HAP-1 (cell line): ENCODE measurements at regions not wholly inside any gene's neighbourhood (a gene's known extent, or its start where the extent isn't known, plus 50 kb on each side); places are given as distances from the start of the nearest gene placed in this dataset.

Source experiments
- DNase-seq, 2 experiments: peaks; one replicate each; pipeline ENCODE4 v3.0.0-alpha.2; 2016 to 2020; ENCODE audit warnings: low spot score in 2 of 2
- H3K27me3 ChIP-seq: fragments of 250-450 bp; sonication (Bioruptor Pico); 2 replicates; pipeline ENCODE4 v1.5.1; 2020; ENCODE audit warnings: low read depth, mild to moderate bottlenecking, moderate library complexity
- H3K36me3 ChIP-seq: fragments of 250-450 bp; sonication (Bioruptor Pico); replicated peaks from 2 replicates; pipeline ENCODE4 v1.5.1; 2020; ENCODE audit warnings: mild to moderate bottlenecking
- H3K4me1 ChIP-seq: fragments of 250-450 bp; sonication (Bioruptor Pico); 2 replicates; pipeline ENCODE4 v1.5.1; 2020; ENCODE audit warnings: mild to moderate bottlenecking
- H3K4me3 ChIP-seq: fragments of 250-450 bp; sonication (Bioruptor Pico); 2 replicates; pipeline ENCODE4 v1.5.1; 2020; ENCODE audit warnings: mild to moderate bottlenecking, moderate library complexity
- H3K9me3 ChIP-seq: fragments of 250-450 bp; sonication (Bioruptor Pico); 2 replicates; pipeline ENCODE4 v1.5.1; 2020; ENCODE audit warnings: mild to moderate bottlenecking, moderate library complexity
- in situ Hi-C: fragments of 300-500 bp; cut with MboI; formaldehyde crosslinking; loops from 3 replicates; pipeline ENCODE4 v1.14.3; 2020; ENCODE audit warnings: low sequenced_read_pairs, inconsistent platforms, mixed read lengths

GRCh38 chr13:112141643-112142400 lies 74.9 kb downstream of the SOX1 start:
- no peak for DNase-seq
- Histone ChIP-seq H3K9me3 (no peaks in the 10 kb centered on the region), H3K36me3 (no peaks in the 10 kb centered on the region), H3K27me3 (no peaks in the 10 kb centered on the region), H3K4me1 (no peaks in the 10 kb centered on the region), H3K4me3 (no peak overlapping the region)
- in situ Hi-C loops, result no loop called here

- H3K4me1 ChIP-seq, result no peaks in the 10 kb centered on the region
- no peaks in the 10 kb centered on the region for H3K36me3 ChIP-seq
- in situ Hi-C loops, result no loop called here
- no peak overlapping the region for H3K4me3 ChIP-seq
- no peak for DNase-seq
- H3K27me3 ChIP-seq, result no peaks in the 10 kb centered on the region
- H3K9me3 ChIP-seq, result no peaks in the 10 kb centered on the region
These were observed 75.5 kb downstream of the SOX1 start for GRCh38 chr13:112142401-112142930.

GRCh38 chr13:112143046-112143752 lies 76.2 kb downstream of the SOX1 start:
- Histone ChIP-seq H3K36me3 (no peaks in the 10 kb centered on the region), H3K4me3 (no peak overlapping the region), H3K9me3 (no peaks in the 10 kb centered on the region), H3K27me3 (no peaks in the 10 kb centered on the region), H3K4me1 (no peaks in the 10 kb centered on the region)
- no peak for DNase-seq
- in situ Hi-C loops, result no loop called here

GRCh38 chr13:112143753-112144615 lies 77.0 kb downstream of the SOX1 start:
- H3K27me3 ChIP-seq, result no peaks in the 10 kb centered on the region
- no peaks in the 10 kb centered on the region for H3K36me3 ChIP-seq
- no peak overlapping the region for H3K4me3 ChIP-seq
- H3K4me1 ChIP-seq, result no peaks in the 10 kb centered on the region
- H3K9me3 ChIP-seq, result no peaks in the 10 kb centered on the region
- DNase-seq, result no peak
- in situ Hi-C loops, result no loop called here

GRCh38 chr13:112144616-112145550 lies 77.9 kb downstream of the SOX1 start:
- DNase-seq, result no peak
- Histone ChIP-seq H3K9me3 (no peaks in the 10 kb centered on the region), H3K27me3 (no peaks in the 10 kb centered on the region), H3K4me3 (no peak overlapping the region), H3K36me3 (no peaks in the 10 kb centered on the region), H3K4me1 (no peaks in the 10 kb centered on the region)
- in situ Hi-C loops, result no loop called here

- H3K36me3 ChIP-seq, result no peaks in the 10 kb centered on the region
- no peaks in the 10 kb centered on the region for H3K9me3 ChIP-seq
- H3K27me3 ChIP-seq, result no peaks in the 10 kb centered on the region
- H3K4me1 ChIP-seq, result no peaks in the 10 kb centered on the region
- in situ Hi-C loops, result no loop called here
- no peak overlapping the region for H3K4me3 ChIP-seq
- DNase-seq, result no peak
These were observed 78.8 kb downstream of the SOX1 start for GRCh38 chr13:112145551-112146360.

GRCh38 chr13:112150352-112150751 lies 83.4 kb downstream of the SOX1 start:
- no peak for DNase-seq
- no peaks in the 10 kb centered on the region for H3K36me3 ChIP-seq
- no peaks in the 10 kb centered on the region for H3K9me3 ChIP-seq

GRCh38 chr13:112152846-112153245 lies 85.9 kb downstream of the SOX1 start:
- Histone ChIP-seq H3K27me3 (no peaks in the 10 kb centered on the region), H3K4me3 (no peak overlapping the region), H3K36me3 (no peaks in the 10 kb centered on the region), H3K4me1 (no peaks in the 10 kb centered on the region), H3K9me3 (no peaks in the 10 kb centered on the region)
- in situ Hi-C loops, result no loop called here
- DNase-seq, result no peak

More at GRCh38 chr13:112150352-112150751, 83.4 kb downstream of the SOX1 start:
- in situ Hi-C loops, result no loop called here
- H3K27me3 ChIP-seq, result no peaks in the 10 kb centered on the region
- no peaks in the 10 kb centered on the region for H3K4me1 ChIP-seq
- H3K4me3 ChIP-seq, result no peak overlapping the region

- Histone ChIP-seq H3K36me3 (no peaks in the 10 kb centered on the region), H3K4me1 (no peaks in the 10 kb centered on the region), H3K27me3 (no peaks in the 10 kb centered on the region), H3K4me3 (no peak overlapping the region), H3K9me3 (no peaks in the 10 kb centered on the region)
- DNase-seq, result no peak
- in situ Hi-C loops, result no loop called here
These were observed 86.4 kb downstream of the SOX1 start for GRCh38 chr13:112153364-112153763.

- DNase-seq, result no peak
- in situ Hi-C loops, result no loop called here
- H3K4me3 ChIP-seq, result no peak overlapping the region
- H3K9me3 ChIP-seq, result no peaks in the 10 kb centered on the region
- H3K36me3 ChIP-seq, result no peaks in the 10 kb centered on the region
- H3K27me3 ChIP-seq, result no peaks in the 10 kb centered on the region
- no peaks in the 10 kb centered on the region for H3K4me1 ChIP-seq
These were observed 86.9 kb downstream of the SOX1 start for GRCh38 chr13:112153846-112154245.

GRCh38 chr13:112154301-112155060 lies 87.5 kb downstream of the SOX1 start:
- no peaks in the 10 kb centered on the region for H3K9me3 ChIP-seq
- in situ Hi-C loops, result no loop called here
- no peaks in the 10 kb centered on the region for H3K36me3 ChIP-seq
- no peak overlapping the region for H3K4me3 ChIP-seq
- H3K27me3 ChIP-seq, result no peaks in the 10 kb centered on the region
- no peak for DNase-seq
- H3K4me1 ChIP-seq, result no peaks in the 10 kb centered on the region

- DNase-seq, result no peak
- Histone ChIP-seq H3K36me3 (no peaks in the 10 kb centered on the region), H3K4me1 (no peaks in the 10 kb centered on the region), H3K9me3 (no peaks in the 10 kb centered on the region), H3K27me3 (no peaks in the 10 kb centered on the region), H3K4me3 (no peak overlapping the region)
- in situ Hi-C loops, result no loop called here
These were observed 92.0 kb downstream of the SOX1 start for GRCh38 chr13:112158961-112159360.
